ENCODE measurements at regions not wholly inside any gene's neighbourhood (a gene's known extent, or its start where the extent isn't known, plus 50 kb on each side); places are given as distances from the start of the nearest gene placed in this dataset.

- BruUV-seq (replicated peaks) = no TSS peak
- ChIA-PET RAD21 (ENCODE audit: low non-redundant PET in 1 of 2, low total read pairs in 2 of 2, uncharacterized antibody in 2 of 2, unreplicated experiment in 2 of 2) (no interaction called here), CTCF (no interaction called here), POLR2A (no interaction called here)
- Histone ChIP-seq H3K4me3 (replicated peaks in 1 of 2; ENCODE audit: low read depth in 1 of 2, low read length in 2 of 2) (no peak overlapping the region), H4K20me1 (ENCODE audit: insufficient read depth) (no peaks in the 10 kb centered on the region), H3K4me2 (ENCODE audit: low read length) (no peak overlapping the region), H3K79me2 (ENCODE audit: insufficient read depth, low read length) (no peaks in the 10 kb centered on the region), H3K27me3 (ENCODE audit: insufficient read depth, low read length) (no peaks in the 10 kb centered on the region), H3K4me1 (ENCODE audit: control insufficient read depth in 1 of 2, insufficient read depth in 2 of 2, low read length in 2 of 2) (peaks cover 0 to 3% of the 10 kb centered on the region in 2 experiments; a peak in 2 of 4 replicates), H3K9ac (ENCODE audit: low read length) (no peak overlapping the region), H3K27ac (ENCODE audit: low read depth, low read length) (no peak overlapping the region), H3K9me3 (ENCODE audit: control insufficient read depth in 1 of 2, insufficient read depth in 1 of 2, low read depth in 1 of 2, low read length in 2 of 2) (no peaks in the 10 kb centered on the region), H3K36me3 (ENCODE audit: control insufficient read depth in 1 of 2, insufficient read depth in 2 of 2, low read length in 2 of 2) (no peaks in the 10 kb centered on the region), H2AFZ (ENCODE audit: low read depth, low read length, poor library complexity, severe bottlenecking) (no peak overlapping the region), H3K9me2 (ENCODE audit: insufficient read depth) (no peaks in the 10 kb centered on the region)
- intact Hi-C loops (cut with micrococcal nuclease) = no loop called here
- ATAC-seq (no peak), DNase-seq (ENCODE audit: low read depth, low spot score) (no peak)
- TF ChIP-seq REST (IDR thresholded peaks at IDR 0.05; ENCODE audit: low read depth) (no peak), EGR1 (IDR thresholded peaks at IDR 0.05; ENCODE audit: low read depth) (no peak), JUND (IDR thresholded peaks at IDR 0.05) (no peak), CEBPB (IDR thresholded peaks at IDR 0.05; ENCODE audit: low read depth) (no peak), ATF3 (IDR thresholded peaks at IDR 0.05) (no peak), YY1 (IDR thresholded peaks at IDR 0.05; ENCODE audit: extremely low read depth, insufficient replicate concordance, low read depth, low read length) (no peak), SIN3A (IDR thresholded peaks at IDR 0.05; ENCODE audit: low read depth) (no peak), TCF7L2 (IDR thresholded peaks at IDR 0.05; ENCODE audit: borderline replicate concordance, extremely low read depth, insufficient read depth, insufficient read length) (no peak), SP1 (IDR thresholded peaks at IDR 0.05; ENCODE audit: low read depth) (no peak), ZFX (IDR thresholded peaks at IDR 0.05) (no peak), CTCF (IDR thresholded peaks at IDR 0.05 in 2 of 3, conservative IDR thresholded peaks at IDR 0.05 in 1 of 3; ENCODE audit: borderline replicate concordance in 1 of 3, insufficient read depth in 1 of 3, low read depth in 2 of 3, low read length in 2 of 3) (no peak), RAD21 (IDR thresholded peaks at IDR 0.05; ENCODE audit: low read depth) (no peak), POLR2A (IDR thresholded peaks at IDR 0.05; ENCODE audit: borderline replicate concordance, extremely low read depth, insufficient read depth, insufficient read length) (no peak), ZBTB33 (IDR thresholded peaks at IDR 0.05; ENCODE audit: extremely low read depth, insufficient replicate concordance, low read length) (no peak)
Observed at GRCh38 chr6:95099410-95099809, 477.9 kb upstream of the MANEA start.
